ENCODE measurements at regions not wholly inside any gene's neighbourhood (a gene's known extent, or its start where the extent isn't known, plus 50 kb on each side); places are given as distances from the start of the nearest gene placed in this dataset.
"Not testable (repeated sequence)": the region's sequence is repeated elsewhere in the genome, so short reads cannot be mapped to it uniquely, and the experiment has no call there.

- Mint-ChIP-seq H3K36me3 (ENCODE audit: insufficient read depth) (no peaks in the 10 kb centered on the region), H3K4me3 (no peak overlapping the region), H3K27me3 (ENCODE audit: low read depth) (peaks cover 4% of the 10 kb centered on the region), H3K9me3 (no peaks in the 10 kb centered on the region), H3K4me1 (ENCODE audit: low read depth) (no peaks in the 10 kb centered on the region)
- no peak for DNase-seq
- ATAC-seq: no peak
Observed at GRCh38 chr5:67879620-67880510, 335.7 kb upstream of the PIK3R1 start.

GRCh38 chr5:67878933-67879332 lies 336.6 kb upstream of the PIK3R1 start:
- no peaks in the 10 kb centered on the region for H3K9me3 Mint-ChIP-seq
- no peaks in the 10 kb centered on the region for H3K4me1 Mint-ChIP-seq (ENCODE audit: low read depth)
- DNase-seq (no peak), ATAC-seq (no peak)
- H3K4me3 Mint-ChIP-seq: no peak overlapping the region
- no peaks in the 10 kb centered on the region for H3K36me3 Mint-ChIP-seq (ENCODE audit: insufficient read depth)
- peaks cover 4% of the 10 kb centered on the region for H3K27me3 Mint-ChIP-seq (ENCODE audit: low read depth)

GRCh38 chr5:67876371-67876770 lies 339.2 kb upstream of the PIK3R1 start:
- Mint-ChIP-seq H3K9me3 (no peaks in the 10 kb centered on the region), H3K4me3 (no peak overlapping the region), H3K4me1 (ENCODE audit: low read depth) (no peaks in the 10 kb centered on the region), H3K27me3 (ENCODE audit: low read depth) (peaks cover 6% of the 10 kb centered on the region), H3K36me3 (ENCODE audit: insufficient read depth) (no peaks in the 10 kb centered on the region)
- DNase-seq: no peak
- no peak for ATAC-seq

GRCh38 chr5:67875601-67876000 lies 340.0 kb upstream of the PIK3R1 start:
- no peak overlapping the region for H3K4me3 Mint-ChIP-seq

GRCh38 chr5:67873935-67874334 lies 341.6 kb upstream of the PIK3R1 start:
- Mint-ChIP-seq H3K4me3 (no peak overlapping the region), H3K36me3 (ENCODE audit: insufficient read depth) (no peaks in the 10 kb centered on the region), H3K4me1 (ENCODE audit: low read depth) (no peaks in the 10 kb centered on the region), H3K27me3 (ENCODE audit: low read depth) (peaks cover 11% of the 10 kb centered on the region), H3K9me3 (no peaks in the 10 kb centered on the region)
- ATAC-seq (no peak), DNase-seq (no peak)

More at GRCh38 chr5:67875601-67876000, 340.0 kb upstream of the PIK3R1 start:
- Mint-ChIP-seq H3K27me3 (ENCODE audit: low read depth) (peaks cover 6% of the 10 kb centered on the region), H3K9me3 (no peaks in the 10 kb centered on the region), H3K4me1 (ENCODE audit: low read depth) (no peaks in the 10 kb centered on the region), H3K36me3 (ENCODE audit: insufficient read depth) (no peaks in the 10 kb centered on the region)
- DNase-seq (no peak), ATAC-seq (no peak)

GRCh38 chr5:67870662-67871061 lies 344.9 kb upstream of the PIK3R1 start:
- H3K36me3 Mint-ChIP-seq (ENCODE audit: insufficient read depth): no peaks in the 10 kb centered on the region
- ATAC-seq: no peak

GRCh38 chr5:67864335-67864734 lies 351.2 kb upstream of the PIK3R1 start:
- not testable (repeated sequence) for H3K4me1 Mint-ChIP-seq (ENCODE audit: low read depth); H3K36me3 Mint-ChIP-seq (ENCODE audit: insufficient read depth); DNase-seq; ATAC-seq; H3K9me3 Mint-ChIP-seq; H3K4me3 Mint-ChIP-seq
- peaks cover 14% of the 10 kb centered on the region for H3K27me3 Mint-ChIP-seq (ENCODE audit: low read depth)

More at GRCh38 chr5:67870662-67871061, 344.9 kb upstream of the PIK3R1 start:
- Mint-ChIP-seq H3K27me3 (ENCODE audit: low read depth) (peaks cover 19% of the 10 kb centered on the region), H3K4me1 (ENCODE audit: low read depth) (no peaks in the 10 kb centered on the region), H3K4me3 (no peak overlapping the region), H3K9me3 (no peaks in the 10 kb centered on the region)
- DNase-seq: no peak

GRCh38 chr5:67858471-67859031 lies 357.0 kb upstream of the PIK3R1 start:
- Mint-ChIP-seq H3K4me3 (no peak overlapping the region), H3K4me1 (ENCODE audit: low read depth) (no peaks in the 10 kb centered on the region), H3K36me3 (ENCODE audit: insufficient read depth) (no peaks in the 10 kb centered on the region), H3K27me3 (ENCODE audit: low read depth) (no peaks in the 10 kb centered on the region), H3K9me3 (peaks cover 6% of the 10 kb centered on the region)
- DNase-seq: no peak
- no peak for ATAC-seq

GRCh38 chr5:67857502-67857901 lies 358.1 kb upstream of the PIK3R1 start:
- Mint-ChIP-seq H3K4me1 (ENCODE audit: low read depth) (no peaks in the 10 kb centered on the region), H3K9me3 (peaks cover 10% of the 10 kb centered on the region), H3K4me3 (no peak overlapping the region), H3K36me3 (ENCODE audit: insufficient read depth) (no peaks in the 10 kb centered on the region), H3K27me3 (ENCODE audit: low read depth) (no peaks in the 10 kb centered on the region)
- ATAC-seq (no peak), DNase-seq (no peak)

- H3K36me3 Mint-ChIP-seq (ENCODE audit: insufficient read depth): no peaks in the 10 kb centered on the region
- ATAC-seq (no peak), DNase-seq (no peak)
- peaks cover 8% of the 10 kb centered on the region for H3K9me3 Mint-ChIP-seq
- no peak overlapping the region for H3K4me3 Mint-ChIP-seq
- no peaks in the 10 kb centered on the region for H3K27me3 Mint-ChIP-seq (ENCODE audit: low read depth)
- no peaks in the 10 kb centered on the region for H3K4me1 Mint-ChIP-seq (ENCODE audit: low read depth)
Observed at GRCh38 chr5:67855523-67855922, 360.0 kb upstream of the PIK3R1 start.

GRCh38 chr5:67850906-67851305 lies 364.6 kb upstream of the PIK3R1 start:
- H3K4me3 Mint-ChIP-seq; H3K4me1 Mint-ChIP-seq (ENCODE audit: low read depth); H3K9me3 Mint-ChIP-seq; H3K36me3 Mint-ChIP-seq (ENCODE audit: insufficient read depth); DNase-seq; ATAC-seq; H3K27me3 Mint-ChIP-seq (ENCODE audit: low read depth): not testable (repeated sequence)

GRCh38 chr5:67844924-67845323 lies 370.6 kb upstream of the PIK3R1 start:
- Mint-ChIP-seq H3K4me3 (no peak overlapping the region), H3K27me3 (ENCODE audit: low read depth) (peaks cover 21% of the 10 kb centered on the region), H3K36me3 (ENCODE audit: insufficient read depth) (no peaks in the 10 kb centered on the region), H3K9me3 (no peaks in the 10 kb centered on the region), H3K4me1 (ENCODE audit: low read depth) (no peaks in the 10 kb centered on the region)
- DNase-seq (no peak), ATAC-seq (no peak)

- Mint-ChIP-seq H3K4me3 (no peak overlapping the region), H3K36me3 (ENCODE audit: insufficient read depth) (no peaks in the 10 kb centered on the region), H3K27me3 (ENCODE audit: low read depth) (peaks cover 21% of the 10 kb centered on the region), H3K4me1 (ENCODE audit: low read depth) (no peaks in the 10 kb centered on the region), H3K9me3 (no peaks in the 10 kb centered on the region)
- no peak for DNase-seq
- no peak for ATAC-seq
Observed at GRCh38 chr5:67842806-67843205, 372.8 kb upstream of the PIK3R1 start.

GRCh38 chr5:67837225-67837624 lies 378.3 kb upstream of the PIK3R1 start:
- H3K36me3 Mint-ChIP-seq (ENCODE audit: insufficient read depth); H3K4me3 Mint-ChIP-seq; H3K4me1 Mint-ChIP-seq (ENCODE audit: low read depth); ATAC-seq; H3K9me3 Mint-ChIP-seq; DNase-seq; H3K27me3 Mint-ChIP-seq (ENCODE audit: low read depth): not testable (repeated sequence)

GRCh38 chr5:67836496-67836895 lies 379.1 kb upstream of the PIK3R1 start:
- ATAC-seq; H3K4me1 Mint-ChIP-seq (ENCODE audit: low read depth); H3K36me3 Mint-ChIP-seq (ENCODE audit: insufficient read depth); H3K9me3 Mint-ChIP-seq; H3K4me3 Mint-ChIP-seq; DNase-seq; H3K27me3 Mint-ChIP-seq (ENCODE audit: low read depth): not testable (repeated sequence)

All from activated T-cell treated with anti-CD3 and anti-CD28 coated beads, Interleukin-2, amount 50 U/mL, for 4 hours (primary cell).